WERI-Rb-1 (cell line): ENCODE measurements at regions not wholly inside any gene's neighbourhood (a gene's known extent, or its start where the extent isn't known, plus 50 kb on each side); places are given as distances from the start of the nearest gene placed in this dataset.

ENCODE experiments used
- DNase-seq: peaks from one replicate; pipeline ENCODE4 v3.0.0-alpha.2; 2020
- H3K27ac ChIP-seq: fragments of 250-450 bp; sonication (Bioruptor Pico); 2 replicates; pipeline ENCODE4 v1.5.1; 2020; ENCODE audit warnings: mild to moderate bottlenecking, moderate library complexity
- H3K27me3 ChIP-seq: fragments of 250-450 bp; sonication (Bioruptor Pico); 2 replicates; pipeline ENCODE4 v1.5.1; 2021; ENCODE audit warnings: mild to moderate bottlenecking, low read depth, moderate library complexity; ENCODE audit not compliant: insufficient read depth, severe bottlenecking
- H3K36me3 ChIP-seq: fragments of 250-450 bp; sonication (Bioruptor Pico); 2 replicates; pipeline ENCODE4 v1.5.1; 2020; ENCODE audit warnings: mild to moderate bottlenecking, moderate library complexity
- H3K4me3 ChIP-seq: 2 replicates; pipeline ENCODE4 v1.5.1; 2011; ENCODE audit warnings: low read depth, mild to moderate bottlenecking, control low read depth, low read length
- H3K9me3 ChIP-seq: fragments of 250-450 bp; sonication (Bioruptor Pico); 2 replicates; pipeline ENCODE4 v1.5.1; 2021; ENCODE audit warnings: mild to moderate bottlenecking, moderate library complexity; ENCODE audit not compliant: severe bottlenecking
- TF ChIP-seq, protein P1 (sequence below): IDR thresholded peaks from 2 replicates; pipeline ENCODE4 v1.5.1; 2011; ENCODE audit warnings: low read depth, mild to moderate bottlenecking, control low read depth, inconsistent platforms, low read length

DNA sequence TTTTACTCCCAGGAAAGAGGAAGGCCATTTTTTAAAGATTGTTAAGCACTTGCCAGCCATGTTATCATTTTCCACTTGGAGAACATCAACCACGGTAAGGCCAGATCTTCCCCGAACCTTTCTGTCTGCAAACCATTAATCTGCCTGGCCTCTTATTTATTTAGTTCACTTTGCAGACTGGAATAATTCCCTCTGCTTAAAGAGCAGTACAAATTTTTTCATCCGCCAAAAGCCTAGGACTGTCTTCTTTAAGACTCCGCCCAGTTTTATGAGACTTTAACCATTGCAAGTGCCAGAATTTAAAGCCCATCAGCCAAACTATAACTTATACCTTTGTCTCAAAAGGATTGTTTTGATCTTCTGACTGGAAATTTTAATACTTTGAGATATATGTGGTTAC, 426.3 kb downstream of the KCTD12 start:
- TF ChIP-seq, protein P1, sequence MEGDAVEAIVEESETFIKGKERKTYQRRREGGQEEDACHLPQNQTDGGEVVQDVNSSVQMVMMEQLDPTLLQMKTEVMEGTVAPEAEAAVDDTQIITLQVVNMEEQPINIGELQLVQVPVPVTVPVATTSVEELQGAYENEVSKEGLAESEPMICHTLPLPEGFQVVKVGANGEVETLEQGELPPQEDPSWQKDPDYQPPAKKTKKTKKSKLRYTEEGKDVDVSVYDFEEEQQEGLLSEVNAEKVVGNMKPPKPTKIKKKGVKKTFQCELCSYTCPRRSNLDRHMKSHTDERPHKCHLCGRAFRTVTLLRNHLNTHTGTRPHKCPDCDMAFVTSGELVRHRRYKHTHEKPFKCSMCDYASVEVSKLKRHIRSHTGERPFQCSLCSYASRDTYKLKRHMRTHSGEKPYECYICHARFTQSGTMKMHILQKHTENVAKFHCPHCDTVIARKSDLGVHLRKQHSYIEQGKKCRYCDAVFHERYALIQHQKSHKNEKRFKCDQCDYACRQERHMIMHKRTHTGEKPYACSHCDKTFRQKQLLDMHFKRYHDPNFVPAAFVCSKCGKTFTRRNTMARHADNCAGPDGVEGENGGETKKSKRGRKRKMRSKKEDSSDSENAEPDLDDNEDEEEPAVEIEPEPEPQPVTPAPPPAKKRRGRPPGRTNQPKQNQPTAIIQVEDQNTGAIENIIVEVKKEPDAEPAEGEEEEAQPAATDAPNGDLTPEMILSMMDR: no peak
- Histone ChIP-seq H3K27me3 (no peaks in the 10 kb centered on the region), H3K36me3 (no peaks in the 10 kb centered on the region), H3K27ac (no peak overlapping the region), H3K4me3 (no peak overlapping the region), H3K9me3 (no peaks in the 10 kb centered on the region)
- no peak for DNase-seq

DNA sequence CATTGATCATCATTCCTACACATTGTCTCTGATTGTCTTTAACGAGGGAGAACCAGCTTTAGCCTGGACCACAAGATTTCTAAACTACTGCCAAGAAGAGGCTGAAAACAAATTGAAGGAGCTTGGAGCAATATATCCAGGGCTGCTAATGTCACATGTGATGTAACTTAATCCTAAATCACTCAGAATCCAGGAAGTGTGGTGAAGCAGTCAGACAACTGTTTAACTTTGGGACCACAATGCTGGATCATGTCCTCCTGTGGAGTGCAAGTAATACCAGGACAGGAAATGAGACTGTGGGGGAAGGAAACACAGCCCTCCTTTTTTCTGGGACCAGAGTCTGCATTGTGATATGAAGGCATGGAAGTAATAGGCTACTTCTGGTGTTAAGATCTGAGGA, 430.2 kb downstream of the KCTD12 start:
- H3K9me3 ChIP-seq: no peaks in the 10 kb centered on the region
- H3K27ac ChIP-seq: no peak overlapping the region
- no peak overlapping the region for H3K4me3 ChIP-seq
- no peak for DNase-seq
- no peaks in the 10 kb centered on the region for H3K36me3 ChIP-seq
- TF ChIP-seq, protein P1: no peak
- H3K27me3 ChIP-seq: no peaks in the 10 kb centered on the region

DNA sequence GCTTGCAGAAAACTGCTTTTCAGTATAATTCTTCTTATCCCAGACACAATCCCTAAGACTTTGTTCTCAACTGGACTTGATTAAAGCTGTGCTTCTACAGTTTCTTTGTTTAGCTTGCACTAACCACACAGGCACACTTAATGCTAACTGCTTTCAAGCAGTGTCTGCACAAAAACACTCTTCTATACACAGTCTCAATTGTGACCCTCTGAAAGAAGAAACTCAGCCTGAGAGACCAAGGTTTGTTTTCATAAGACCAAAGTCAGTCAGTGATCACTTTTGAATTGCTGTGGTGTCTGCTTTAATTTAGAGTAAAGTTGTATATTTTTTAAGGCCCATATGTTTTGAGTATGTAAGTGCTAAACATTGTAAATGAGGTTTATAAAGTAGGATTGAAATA, 431.2 kb downstream of the KCTD12 start:
- Histone ChIP-seq H3K27me3 (no peaks in the 10 kb centered on the region), H3K9me3 (no peaks in the 10 kb centered on the region), H3K36me3 (no peaks in the 10 kb centered on the region), H3K27ac (no peak overlapping the region), H3K4me3 (no peak overlapping the region)
- no peak for DNase-seq
- TF ChIP-seq, protein P1: no peak

DNA sequence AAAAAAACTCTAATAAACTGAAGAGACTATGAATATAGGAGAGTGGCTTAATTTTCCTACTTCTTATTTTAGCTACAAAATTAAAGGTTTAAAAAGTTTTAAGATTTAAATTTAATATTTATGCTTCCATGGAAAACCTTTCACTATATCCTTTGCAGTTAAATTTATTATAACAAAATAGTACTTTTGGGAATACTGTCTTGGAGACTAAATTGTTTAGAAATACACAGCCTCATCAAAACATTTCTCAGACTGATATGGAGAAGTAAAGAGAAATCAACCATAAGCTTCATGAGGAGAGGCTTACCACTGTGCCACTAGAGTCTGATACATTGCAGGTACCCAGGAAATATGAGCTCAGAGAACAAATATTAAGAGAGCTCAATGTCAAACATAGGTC, 436.5 kb downstream of the KCTD12 start:
- DNase-seq: no peak
- TF ChIP-seq, protein P1: no peak
- Histone ChIP-seq H3K27ac (no peak overlapping the region), H3K9me3 (no peaks in the 10 kb centered on the region), H3K27me3 (no peaks in the 10 kb centered on the region), H3K4me3 (no peak overlapping the region), H3K36me3 (no peaks in the 10 kb centered on the region)

DNA sequence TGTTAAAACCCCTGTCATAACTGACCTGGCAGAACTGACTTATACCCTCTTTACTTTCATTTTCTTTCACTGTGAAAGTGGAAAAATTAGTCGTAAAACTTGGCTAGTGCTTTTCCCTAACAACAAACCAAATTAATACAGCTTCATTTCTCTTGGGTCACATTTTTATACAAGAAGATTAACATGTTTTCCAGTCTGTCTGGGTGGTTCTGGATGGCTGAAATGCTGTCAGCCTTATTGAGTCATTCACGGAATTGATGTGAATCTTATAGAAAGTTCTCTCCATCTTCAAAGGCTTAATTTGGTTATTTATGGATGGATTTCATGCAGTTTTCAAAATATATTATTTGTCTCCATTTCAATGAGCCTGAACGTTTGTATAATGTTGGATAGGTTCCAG, 440.0 kb downstream of the KCTD12 start:
- Histone ChIP-seq H3K4me3 (no peak overlapping the region), H3K27ac (no peak overlapping the region), H3K27me3 (no peaks in the 10 kb centered on the region), H3K36me3 (no peaks in the 10 kb centered on the region), H3K9me3 (no peaks in the 10 kb centered on the region)
- DNase-seq: no peak
- TF ChIP-seq, protein P1: no peak

DNA sequence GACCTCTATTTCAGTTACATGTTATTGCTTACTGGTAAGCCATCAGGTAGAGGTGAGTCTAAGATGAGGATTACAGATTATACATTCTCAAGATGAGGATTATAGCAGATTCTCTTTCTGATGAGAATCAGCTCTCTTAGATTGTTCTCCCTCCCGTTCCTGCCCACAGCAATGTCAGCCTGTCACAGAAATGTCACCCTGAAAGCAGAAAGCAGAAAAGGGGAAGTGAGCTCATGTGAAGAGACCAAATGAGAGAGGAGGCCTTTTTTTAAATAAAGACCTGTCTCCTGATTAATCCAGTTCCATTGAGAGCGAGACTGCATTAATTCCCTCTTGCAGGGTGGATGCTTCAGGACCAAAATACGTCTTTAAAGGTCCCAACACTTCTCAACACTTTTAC, 445.6 kb downstream of the KCTD12 start:
- H3K9me3 ChIP-seq: no peaks in the 10 kb centered on the region
- TF ChIP-seq, protein P1: no peak
- DNase-seq: no peak

More for the DNA sequence above, 445.6 kb downstream of the KCTD12 start:
- no peaks in the 10 kb centered on the region for H3K36me3 ChIP-seq
- H3K27ac ChIP-seq: no peak overlapping the region
- no peak overlapping the region for H3K4me3 ChIP-seq
- H3K27me3 ChIP-seq: no peaks in the 10 kb centered on the region
